K562 (cell line): ENCODE measurements at regions not wholly inside any gene's neighbourhood (a gene's known extent, or its start where the extent isn't known, plus 50 kb on each side); places are given as distances from the start of the nearest gene placed in this dataset.

Experiments used
- ATAC-seq: fragments of 200-7000 bp; cut with Tn5 transposase; 3 replicates; pipeline ENCODE4 v1.9.1; 2020; ENCODE audit warnings: moderate library complexity
- BruUV-seq: library from RNA; stranded (reverse); fragments of 400-500 nt; replicated peaks from 2 replicates; lab custom pipeline; 2021; lab: Mats Ljungman, UMichigan
- CTCF ChIA-PET: fragments of 300-600 bp; formaldehyde crosslinking; extraction: SDS; loops from one replicate; lab custom pipeline; 2021; ENCODE audit warnings: low intra/inter-chr PET ratio; lab: Yijun Ruan, JAX
- POLR2A ChIA-PET: fragments of 300-600, 350-650 bp; sonication (Branson Sonifier 250); formaldehyde crosslinking; extraction: SDS; loops from one replicate; lab custom pipeline; 2021; ENCODE audit warnings: antibody characterized with exemption, inconsistent platforms; lab: Yijun Ruan, JAX
- DNase-seq, 4 experiments: peaks; one replicate each; pipeline versions ENCODE4 v3.0.0 to v3.0.0-alpha.2; 2011 to 2018; ENCODE audit warnings: low spot score in 3 of 4, mixed read lengths in 3 of 4; ENCODE audit errors: extremely low read depth in 1 of 4
- FAIRE-seq: peaks from 2 replicates; lab custom pipeline; 2011; peaks lifted over from hg19 to GRCh38; lab: Jason Lieb, UNC
- H2AFZ ChIP-seq: 2 replicates; pipeline ENCODE4 v1.6.0; 2011; ENCODE audit warnings: low read depth, low read length, control low read depth, inconsistent platforms
- H3K27ac ChIP-seq: fragments of 200-600 bp; 3 replicates; pipeline ENCODE4 v1.8.0; 2011; ENCODE audit warnings: low read depth, mild to moderate bottlenecking, control low read depth, inconsistent platforms, low read length, moderate library complexity, mixed read lengths; ENCODE audit errors: extremely low read depth
- H3K27me3 ChIP-seq, 2 experiments: fragments of 300-600 bp in 1 of 2; 2 replicates in 1 of 2; 3 replicates in 1 of 2; pipeline versions ENCODE4 v1.6.0 to v1.8.0; 2011; ENCODE audit warnings: inconsistent platforms in 2 of 2, low read length in 2 of 2, mild to moderate bottlenecking in 1 of 2, mixed read lengths in 1 of 2, moderate library complexity in 1 of 2; ENCODE audit not compliant: control insufficient read depth in 2 of 2, insufficient read depth in 2 of 2
- H3K36me3 ChIP-seq: fragments of 300-600 bp; 3 replicates; pipeline ENCODE4 v1.8.0; 2011; ENCODE audit warnings: mild to moderate bottlenecking, low read length, inconsistent platforms; ENCODE audit not compliant: control insufficient read depth, insufficient read depth
- H3K4me1 ChIP-seq, 2 experiments: fragments of 200-600 bp in 1 of 2; replicated peaks in 1 of 2; 2 replicates in 1 of 2; 3 replicates in 1 of 2; pipeline versions ENCODE4 v1.5.1 to v1.8.0; 2011; ENCODE audit warnings: inconsistent platforms in 2 of 2, low read length in 2 of 2, mild to moderate bottlenecking in 1 of 2, mixed read lengths in 1 of 2, moderate library complexity in 1 of 2; ENCODE audit not compliant: control insufficient read depth in 2 of 2, insufficient read depth in 2 of 2
- H3K4me2 ChIP-seq: 2 replicates; pipeline ENCODE4 v1.6.1; 2011; ENCODE audit warnings: low read length, control low read depth, inconsistent platforms, mixed read lengths; ENCODE audit not compliant: insufficient read depth
- H3K4me3 ChIP-seq: fragments of 200-600 bp; sonication (generic), shearing (Covaris generic); 2 replicates; pipeline ENCODE4 v1.5.1; 2016; ENCODE audit warnings: control low read depth, inconsistent platforms
- H3K79me2 ChIP-seq: fragments of 200-600 bp; 3 replicates; pipeline ENCODE4 v1.8.0; 2011; ENCODE audit warnings: low read length, inconsistent platforms; ENCODE audit not compliant: control insufficient read depth, insufficient read depth
- H3K9ac ChIP-seq, 2 experiments: 2 replicates each; pipeline versions ENCODE4 v1.6.0 to v1.6.1; 2011; ENCODE audit warnings: low read depth in 2 of 2, low read length in 2 of 2, control low read depth in 1 of 2, inconsistent platforms in 1 of 2, mild to moderate bottlenecking in 1 of 2, mixed read lengths in 1 of 2; ENCODE audit not compliant: insufficient read depth in 1 of 2
- H3K9me1 ChIP-seq: one replicate; pipeline ENCODE4 v1.6.0; 2011; ENCODE audit warnings: inconsistent platforms, mild to moderate bottlenecking, low read length, moderate library complexity; ENCODE audit not compliant: control insufficient read depth, insufficient read depth
- H3K9me3 ChIP-seq: replicated peaks from 2 replicates; pipeline ENCODE4 v1.5.1; 2011; ENCODE audit warnings: low read depth, low read length, inconsistent platforms; ENCODE audit not compliant: control insufficient read depth, insufficient read depth
- H4K20me1 ChIP-seq: replicated peaks from 2 replicates; pipeline ENCODE4 v1.6.1; 2011; ENCODE audit warnings: low read length, inconsistent platforms, mixed read lengths; ENCODE audit not compliant: control insufficient read depth, insufficient read depth
- BCOR ChIP-seq: fragments of 450-650 bp; IDR thresholded peaks from 2 replicates; pipeline ENCODE4 v1.6.1; 2016
- CHCHD3 ChIP-seq: fragments of 250-450 bp; sonication (Bioruptor Pico); IDR thresholded peaks from 2 replicates; pipeline ENCODE4 v2.1.2; 2022; ENCODE audit warnings: mild to moderate bottlenecking
- DEAF1 ChIP-seq: fragments of 450-650 bp; formaldehyde crosslinking; IDR thresholded peaks from 2 replicates; pipeline ENCODE4 v1.4.0; 2020; ENCODE audit warnings: mild to moderate bottlenecking, moderate library complexity
- FOXK2 ChIP-seq, 2 experiments: fragments of 450-650 bp; IDR thresholded peaks in 1 of 2; conservative IDR thresholded peaks in 1 of 2; 2 replicates each; pipeline ENCODE4 v1.6.1; 2016; ENCODE audit warnings: low read depth in 2 of 2, mild to moderate bottlenecking in 1 of 2
- GTF3C2 ChIP-seq: IDR thresholded peaks from 3 replicates; pipeline ENCODE4 v1.6.1; 2011; ENCODE audit warnings: borderline replicate concordance, mild to moderate bottlenecking, moderate library complexity; ENCODE audit not compliant: insufficient read length; ENCODE audit errors: extremely low read depth
- HDAC2 ChIP-seq: fragments of 450-650 bp; IDR thresholded peaks from 2 replicates; pipeline ENCODE4 v1.6.1; 2016; ENCODE audit warnings: mild to moderate bottlenecking
- IRF9 ChIP-seq: fragments of 450-650 bp; IDR thresholded peaks from 2 replicates; pipeline ENCODE4 v1.6.1; 2016; ENCODE audit warnings: missing biosample characterization, missing genetic modification characterization
- PTTG1 ChIP-seq: fragments of 450-650 bp; IDR thresholded peaks from 2 replicates; pipeline ENCODE4 v1.6.1; 2016; ENCODE audit warnings: low read depth, mild to moderate bottlenecking, missing genetic modification characterization, missing compliant biosample characterization
- RBM15 ChIP-seq: fragments of 200-400 bp; formaldehyde crosslinking; IDR thresholded peaks from 2 replicates; pipeline ENCODE4 v1.6.1; 2018; ENCODE audit warnings: mild to moderate bottlenecking, low read length, moderate library complexity; ENCODE audit not compliant: insufficient read depth
- TCF7L2 ChIP-seq: fragments of 150-350 bp; IDR thresholded peaks from 2 replicates; pipeline ENCODE4 v1.6.1; 2016; ENCODE audit warnings: low read depth, mild to moderate bottlenecking, low read length, moderate library complexity
- ZNF140 ChIP-seq: fragments of 250-450 bp; sonication (Bioruptor Pico); IDR thresholded peaks from 2 replicates; pipeline ENCODE4 v1.8.0; 2021; ENCODE audit warnings: moderate library complexity, mild to moderate bottlenecking, inconsistent platforms
- WGBS: fragments of 100-300 bp; shearing (Covaris generic); methylation state at CpG from one replicate; pipeline ENCODE4 v1.1.6; 2016; ENCODE audit warnings: low coverage, mixed read lengths; ENCODE audit not compliant: insufficient coverage; ENCODE audit errors: missing lambda C conversion rate; 5-methylcytosine and 5-hydroxymethylcytosine counted together
- in situ Hi-C: fragments of 300-500 bp; cut with MboI; formaldehyde crosslinking; loops from 4 replicates; pipeline ENCODE4 v1.15.0; 2018; ENCODE audit warnings: inconsistent platforms, mixed read lengths
- intact Hi-C: fragments of 100-400 bp; cut with micrococcal nuclease; formaldehyde crosslinking; loops from 2 replicates; pipeline ENCODE4 v1.14.2; 2022
- TF ChIP-seq, protein P1 (sequence below): fragments of 450-650 bp; IDR thresholded peaks from 2 replicates; pipeline ENCODE4 v1.6.1; 2016; ENCODE audit warnings: antibody characterized with exemption

DNA sequence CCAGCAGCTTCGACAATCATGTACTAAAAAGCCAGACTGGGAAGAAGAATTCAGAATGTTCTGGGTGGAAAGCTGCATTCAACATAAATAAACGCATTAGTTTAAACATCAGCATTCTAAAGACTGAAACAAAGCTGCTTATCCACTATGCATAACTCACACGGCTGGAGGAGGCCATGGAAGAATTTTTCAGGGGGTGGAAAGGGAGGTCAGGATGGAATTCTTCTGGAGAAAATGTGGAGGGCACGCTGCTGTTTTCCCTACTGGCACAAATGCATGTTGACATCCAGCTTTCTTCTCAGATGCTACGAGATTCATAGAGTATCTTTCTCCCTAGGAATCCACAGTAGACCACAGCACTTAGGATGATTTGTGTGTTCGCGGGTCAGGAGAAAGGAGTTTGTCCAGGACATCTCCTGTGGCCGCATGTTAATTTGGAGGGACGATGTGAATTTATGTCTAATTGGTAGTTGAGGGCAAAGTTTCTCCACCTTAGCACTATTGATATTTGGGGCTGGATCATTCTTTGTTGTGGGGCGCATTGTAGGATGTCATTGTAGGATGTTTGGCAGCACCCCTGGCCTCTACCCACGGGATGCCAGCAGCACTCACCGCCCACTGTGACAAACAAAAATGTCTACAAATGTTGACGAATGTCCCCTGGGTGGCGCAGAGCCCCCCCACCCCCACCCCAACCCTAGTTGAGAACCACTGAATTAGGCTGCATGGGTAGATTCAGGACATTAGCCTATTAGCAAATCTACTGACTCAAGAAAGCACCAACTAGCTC, 86.5 kb upstream of the KAZN start (continued):
- TF ChIP-seq IRF9 (no peak), RBM15 (no peak), TCF7L2 (no peak), FOXK2 (conservative IDR thresholded peaks at IDR 0.05 in 1 of 2, IDR thresholded peaks at IDR 0.05 in 1 of 2; ENCODE audit: low read depth in 2 of 2) (no peak), DEAF1 (no peak)

DNA sequence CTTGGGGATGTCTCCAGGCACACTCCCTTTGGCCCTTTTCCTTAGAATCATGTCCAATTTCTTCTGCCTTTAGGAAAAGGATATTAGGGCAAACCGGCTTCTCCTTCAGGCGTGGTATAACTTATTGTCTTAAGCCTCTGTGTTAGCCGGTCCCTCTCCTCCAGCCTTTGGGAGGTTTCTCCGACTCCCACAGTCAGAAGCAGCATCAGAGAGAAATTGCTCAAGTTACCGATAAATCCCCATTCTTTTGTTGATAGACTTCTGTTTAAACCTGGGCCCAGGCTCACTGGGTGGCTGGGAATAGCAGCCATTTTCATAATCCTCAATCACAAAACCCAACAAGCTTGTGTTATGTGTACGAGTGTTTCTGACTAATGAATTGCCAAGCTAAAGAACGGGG, 85.4 kb upstream of the KAZN start:
- Histone ChIP-seq H3K36me3 (no peaks in the 10 kb centered on the region), H3K9ac (no peak overlapping the region), H2AFZ (0 out of 2 replicates have a peak overlapping the region, but pooled peaks have one; percentile 2), H3K27me3 (peaks cover 0 to 6% of the 10 kb centered on the region in 2 experiments; a peak in 1 of 5 replicates), H3K9me3 (no peaks in the 10 kb centered on the region), H3K4me3 (no peak overlapping the region), H4K20me1 (no peaks in the 10 kb centered on the region), H3K27ac (no peak overlapping the region), H3K4me2 (no peak overlapping the region), H3K9me1 (no peaks in the 10 kb centered on the region), H3K4me1 (no peaks in the 10 kb centered on the region), H3K79me2 (no peaks in the 10 kb centered on the region)
- ChIA-PET POLR2A (interaction anchor here (0.9 to 1.1 kb wide), 2 partner anchors 10 to 14 kb away, joined by 3 to 5 read pairs; no protein-coding TSS in a partner anchor), CTCF (no interaction called here)
- no TSS peak for BruUV-seq
- ATAC-seq (no peak), DNase-seq (no peak), FAIRE-seq (no peak)
- in situ Hi-C loops: no loop called here
- 55% methylated on average over 7 of the region's 7 CpGs for WGBS
- no peak for TF ChIP-seq GTF3C2
- no peak for TF ChIP-seq CHCHD3 (CRISPR knock-in tag)
- TF ChIP-seq ZNF140 (CRISPR knock-in tag): no peak
- TF ChIP-seq, protein P1, sequence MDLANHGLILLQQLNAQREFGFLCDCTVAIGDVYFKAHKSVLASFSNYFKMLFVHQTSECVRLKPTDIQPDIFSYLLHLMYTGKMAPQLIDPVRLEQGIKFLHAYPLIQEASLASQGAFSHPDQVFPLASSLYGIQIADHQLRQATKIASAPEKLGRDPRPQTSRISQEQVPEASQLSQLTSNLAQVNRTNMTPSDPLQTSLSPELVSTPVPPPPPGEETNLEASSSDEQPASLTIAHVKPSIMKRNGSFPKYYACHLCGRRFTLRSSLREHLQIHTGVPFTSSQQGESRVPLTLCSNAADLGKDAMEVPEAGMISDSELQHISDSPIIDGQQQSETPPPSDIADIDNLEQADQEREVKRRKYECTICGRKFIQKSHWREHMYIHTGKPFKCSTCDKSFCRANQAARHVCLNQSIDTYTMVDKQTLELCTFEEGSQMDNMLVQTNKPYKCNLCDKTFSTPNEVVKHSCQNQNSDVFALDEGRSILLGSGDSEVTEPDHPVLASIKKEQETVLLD: no peak
- TF ChIP-seq PTTG1 (tag): no peak
- TF ChIP-seq HDAC2: no peak
- no peak for TF ChIP-seq BCOR
- intact Hi-C loops: no loop called here
